ENCODE measurements at regions not wholly inside any gene's neighbourhood (a gene's known extent, or its start where the extent isn't known, plus 50 kb on each side); places are given as distances from the start of the nearest gene placed in this dataset.

DNA sequence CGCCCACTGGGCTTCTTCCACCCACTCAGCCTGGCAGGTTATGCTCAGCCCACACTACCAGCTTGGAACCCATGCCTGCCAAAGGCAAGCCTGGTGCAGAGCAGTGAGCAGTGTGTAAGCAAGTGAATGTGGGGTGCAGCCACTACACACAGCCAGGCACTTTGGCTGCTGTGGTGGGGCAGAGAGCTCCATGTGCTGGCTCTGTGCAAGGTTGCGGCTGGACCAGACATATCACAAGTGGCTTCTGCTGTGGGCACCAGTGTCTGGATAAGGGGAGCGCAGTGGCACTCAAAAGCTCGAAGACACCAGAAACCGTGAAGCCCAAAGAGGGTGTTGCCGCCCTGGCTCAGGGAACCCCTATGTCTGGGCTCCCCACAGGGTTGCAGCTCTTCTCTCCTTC is 563.7 kb downstream of the SI start (continued):
- TF ChIP-seq RAD21 (conservative IDR thresholded peaks at IDR 0.05 in 1 of 2, IDR thresholded peaks at IDR 0.05 in 1 of 2), result no peak

DNA sequence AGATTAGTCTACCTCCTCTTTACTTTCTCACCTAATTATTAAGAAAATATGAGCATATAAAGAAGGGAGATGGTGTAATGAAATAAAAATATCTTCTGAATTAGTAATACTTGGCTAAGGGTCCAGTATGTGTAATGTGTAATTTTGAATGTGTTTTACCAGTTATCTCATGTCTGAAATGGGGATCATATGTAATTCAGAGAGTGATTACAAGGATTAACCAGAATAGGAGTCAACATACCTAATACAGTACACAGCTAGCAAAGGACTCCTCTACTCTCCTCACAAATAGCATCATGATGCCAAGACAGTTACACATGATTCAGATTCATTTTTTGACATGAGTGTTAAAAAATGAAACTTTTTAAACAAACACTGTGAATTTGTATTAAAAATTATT is 570.4 kb downstream of the SI start:
- DNase-seq (ENCODE audit: low read depth in 1 of 2, low spot score in 1 of 2) (no peak), FAIRE-seq (no peak), ATAC-seq (no peak)
- Histone ChIP-seq H3K4me1 (no peaks in the 10 kb centered on the region), H3K4me3 (no peak overlapping the region), H3K4me2 (no peak overlapping the region), H3K9me3 (no peaks in the 10 kb centered on the region), H3K27ac (no peak overlapping the region)
- TF ChIP-seq TP53 (CRISPR knock-in tag; IDR thresholded peaks at IDR 0.05) (no peak), POLR2A (IDR thresholded peaks at IDR 0.05; ENCODE audit: low read length) (no peak), MYC (IDR thresholded peaks at IDR 0.05; ENCODE audit: borderline replicate concordance, low read length) (no peak), RARB (CRISPR knock-in tag; IDR thresholded peaks at IDR 0.05) (no peak), CHD4 (IDR thresholded peaks at IDR 0.05; ENCODE audit: borderline replicate concordance) (no peak), MAZ (IDR thresholded peaks at IDR 0.05; ENCODE audit: borderline replicate concordance, low read depth, low read length) (no peak), JUNB (IDR thresholded peaks at IDR 0.05) (no peak), RFX5 (IDR thresholded peaks at IDR 0.05) (no peak), CEBPB (IDR thresholded peaks at IDR 0.05) (no peak), CBX2 (IDR thresholded peaks at IDR 0.05; ENCODE audit: borderline replicate concordance, low read depth) (no peak), JUN (IDR thresholded peaks at IDR 0.05) (no peak), FOXS1 (CRISPR knock-in tag; IDR thresholded peaks at IDR 0.05) (no peak)
- TF ChIP-seq, protein P1, sequence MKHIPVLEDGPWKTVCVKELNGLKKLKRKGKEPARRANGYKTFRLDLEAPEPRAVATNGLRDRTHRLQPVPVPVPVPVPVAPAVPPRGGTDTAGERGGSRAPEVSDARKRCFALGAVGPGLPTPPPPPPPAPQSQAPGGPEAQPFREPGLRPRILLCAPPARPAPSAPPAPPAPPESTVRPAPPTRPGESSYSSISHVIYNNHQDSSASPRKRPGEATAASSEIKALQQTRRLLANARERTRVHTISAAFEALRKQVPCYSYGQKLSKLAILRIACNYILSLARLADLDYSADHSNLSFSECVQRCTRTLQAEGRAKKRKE (CRISPR knock-in tag; IDR thresholded peaks at IDR 0.05; ENCODE audit: low read depth), result no peak
- TF ChIP-seq, protein P2, sequence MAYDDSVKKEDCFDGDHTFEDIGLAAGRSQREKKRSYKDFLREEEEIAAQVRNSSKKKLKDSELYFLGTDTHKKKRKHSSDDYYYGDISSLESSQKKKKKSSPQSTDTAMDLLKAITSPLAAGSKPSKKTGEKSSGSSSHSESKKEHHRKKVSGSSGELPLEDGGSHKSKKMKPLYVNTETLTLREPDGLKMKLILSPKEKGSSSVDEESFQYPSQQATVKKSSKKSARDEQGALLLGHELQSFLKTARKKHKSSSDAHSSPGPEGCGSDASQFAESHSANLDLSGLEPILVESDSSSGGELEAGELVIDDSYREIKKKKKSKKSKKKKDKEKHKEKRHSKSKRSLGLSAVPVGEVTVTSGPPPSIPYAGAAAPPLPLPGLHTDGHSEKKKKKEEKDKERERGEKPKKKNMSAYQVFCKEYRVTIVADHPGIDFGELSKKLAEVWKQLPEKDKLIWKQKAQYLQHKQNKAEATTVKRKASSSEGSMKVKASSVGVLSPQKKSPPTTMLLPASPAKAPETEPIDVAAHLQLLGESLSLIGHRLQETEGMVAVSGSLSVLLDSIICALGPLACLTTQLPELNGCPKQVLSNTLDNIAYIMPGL (CRISPR knock-in tag; IDR thresholded peaks at IDR 0.05; ENCODE audit: borderline replicate concordance), result no peak
- TF ChIP-seq, protein P3, sequence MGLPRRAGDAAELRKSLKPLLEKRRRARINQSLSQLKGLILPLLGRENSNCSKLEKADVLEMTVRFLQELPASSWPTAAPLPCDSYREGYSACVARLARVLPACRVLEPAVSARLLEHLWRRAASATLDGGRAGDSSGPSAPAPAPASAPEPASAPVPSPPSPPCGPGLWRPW (IDR thresholded peaks at IDR 0.05), result no peak
- TF ChIP-seq, protein P4, sequence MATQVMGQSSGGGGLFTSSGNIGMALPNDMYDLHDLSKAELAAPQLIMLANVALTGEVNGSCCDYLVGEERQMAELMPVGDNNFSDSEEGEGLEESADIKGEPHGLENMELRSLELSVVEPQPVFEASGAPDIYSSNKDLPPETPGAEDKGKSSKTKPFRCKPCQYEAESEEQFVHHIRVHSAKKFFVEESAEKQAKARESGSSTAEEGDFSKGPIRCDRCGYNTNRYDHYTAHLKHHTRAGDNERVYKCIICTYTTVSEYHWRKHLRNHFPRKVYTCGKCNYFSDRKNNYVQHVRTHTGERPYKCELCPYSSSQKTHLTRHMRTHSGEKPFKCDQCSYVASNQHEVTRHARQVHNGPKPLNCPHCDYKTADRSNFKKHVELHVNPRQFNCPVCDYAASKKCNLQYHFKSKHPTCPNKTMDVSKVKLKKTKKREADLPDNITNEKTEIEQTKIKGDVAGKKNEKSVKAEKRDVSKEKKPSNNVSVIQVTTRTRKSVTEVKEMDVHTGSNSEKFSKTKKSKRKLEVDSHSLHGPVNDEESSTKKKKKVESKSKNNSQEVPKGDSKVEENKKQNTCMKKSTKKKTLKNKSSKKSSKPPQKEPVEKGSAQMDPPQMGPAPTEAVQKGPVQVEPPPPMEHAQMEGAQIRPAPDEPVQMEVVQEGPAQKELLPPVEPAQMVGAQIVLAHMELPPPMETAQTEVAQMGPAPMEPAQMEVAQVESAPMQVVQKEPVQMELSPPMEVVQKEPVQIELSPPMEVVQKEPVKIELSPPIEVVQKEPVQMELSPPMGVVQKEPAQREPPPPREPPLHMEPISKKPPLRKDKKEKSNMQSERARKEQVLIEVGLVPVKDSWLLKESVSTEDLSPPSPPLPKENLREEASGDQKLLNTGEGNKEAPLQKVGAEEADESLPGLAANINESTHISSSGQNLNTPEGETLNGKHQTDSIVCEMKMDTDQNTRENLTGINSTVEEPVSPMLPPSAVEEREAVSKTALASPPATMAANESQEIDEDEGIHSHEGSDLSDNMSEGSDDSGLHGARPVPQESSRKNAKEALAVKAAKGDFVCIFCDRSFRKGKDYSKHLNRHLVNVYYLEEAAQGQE (IDR thresholded peaks at IDR 0.05), result no peak
- POLR2A ChIA-PET, result no interaction called here
- CTCF ChIA-PET, result no interaction called here

DNA sequence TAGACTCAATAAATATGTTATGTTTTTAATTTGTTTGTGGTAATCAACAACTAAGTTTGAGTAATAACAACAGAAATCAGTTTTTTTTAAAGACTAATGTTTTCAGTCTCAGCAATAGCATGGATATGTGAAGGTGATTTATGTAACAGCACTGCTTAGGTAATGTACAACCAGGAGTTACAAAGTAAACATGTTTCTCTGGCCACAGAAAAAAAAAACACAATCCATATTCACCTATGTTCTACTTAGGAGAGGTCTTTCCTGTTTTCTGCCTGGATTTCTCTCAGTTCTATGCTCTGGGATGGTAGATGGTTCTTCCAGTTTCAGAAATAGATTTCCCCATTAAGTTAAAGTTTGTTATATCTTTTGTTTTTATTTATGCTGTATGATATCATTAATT is 579.4 kb downstream of the SI start:
- ATAC-seq (no peak), FAIRE-seq (no peak), DNase-seq (ENCODE audit: low read depth in 1 of 2, low spot score in 1 of 2) (no peak)
- ChIA-PET CTCF (no interaction called here), POLR2A (no interaction called here)
- Histone ChIP-seq H3K4me2 (no peak overlapping the region), H3K4me1 (no peaks in the 10 kb centered on the region), H3K9me3 (no peaks in the 10 kb centered on the region), H3K4me3 (no peak overlapping the region), H3K27ac (no peak overlapping the region)
- TF ChIP-seq NFE2L2 (conservative IDR thresholded peaks at IDR 0.05; ENCODE audit: low read length) (no peak), ZFP36 (IDR thresholded peaks at IDR 0.05; ENCODE audit: borderline replicate concordance, partially characterized antibody) (no peak), CHD4 (IDR thresholded peaks at IDR 0.05; ENCODE audit: borderline replicate concordance) (no peak), POLR2A (IDR thresholded peaks at IDR 0.05; ENCODE audit: low read length) (no peak), EHF (CRISPR knock-in tag; IDR thresholded peaks at IDR 0.05) (no peak), MYC (IDR thresholded peaks at IDR 0.05; ENCODE audit: borderline replicate concordance, low read length) (no peak), MAZ (IDR thresholded peaks at IDR 0.05; ENCODE audit: borderline replicate concordance, low read depth, low read length) (no peak), EHMT2 (IDR thresholded peaks at IDR 0.05; ENCODE audit: low read depth) (no peak), PBX3 (IDR thresholded peaks at IDR 0.05) (no peak), ZC3H11A (IDR thresholded peaks at IDR 0.05) (no peak)
- TF ChIP-seq, protein P5, sequence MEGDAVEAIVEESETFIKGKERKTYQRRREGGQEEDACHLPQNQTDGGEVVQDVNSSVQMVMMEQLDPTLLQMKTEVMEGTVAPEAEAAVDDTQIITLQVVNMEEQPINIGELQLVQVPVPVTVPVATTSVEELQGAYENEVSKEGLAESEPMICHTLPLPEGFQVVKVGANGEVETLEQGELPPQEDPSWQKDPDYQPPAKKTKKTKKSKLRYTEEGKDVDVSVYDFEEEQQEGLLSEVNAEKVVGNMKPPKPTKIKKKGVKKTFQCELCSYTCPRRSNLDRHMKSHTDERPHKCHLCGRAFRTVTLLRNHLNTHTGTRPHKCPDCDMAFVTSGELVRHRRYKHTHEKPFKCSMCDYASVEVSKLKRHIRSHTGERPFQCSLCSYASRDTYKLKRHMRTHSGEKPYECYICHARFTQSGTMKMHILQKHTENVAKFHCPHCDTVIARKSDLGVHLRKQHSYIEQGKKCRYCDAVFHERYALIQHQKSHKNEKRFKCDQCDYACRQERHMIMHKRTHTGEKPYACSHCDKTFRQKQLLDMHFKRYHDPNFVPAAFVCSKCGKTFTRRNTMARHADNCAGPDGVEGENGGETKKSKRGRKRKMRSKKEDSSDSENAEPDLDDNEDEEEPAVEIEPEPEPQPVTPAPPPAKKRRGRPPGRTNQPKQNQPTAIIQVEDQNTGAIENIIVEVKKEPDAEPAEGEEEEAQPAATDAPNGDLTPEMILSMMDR (IDR thresholded peaks at IDR 0.05), result no peak
- TF ChIP-seq, protein P6, sequence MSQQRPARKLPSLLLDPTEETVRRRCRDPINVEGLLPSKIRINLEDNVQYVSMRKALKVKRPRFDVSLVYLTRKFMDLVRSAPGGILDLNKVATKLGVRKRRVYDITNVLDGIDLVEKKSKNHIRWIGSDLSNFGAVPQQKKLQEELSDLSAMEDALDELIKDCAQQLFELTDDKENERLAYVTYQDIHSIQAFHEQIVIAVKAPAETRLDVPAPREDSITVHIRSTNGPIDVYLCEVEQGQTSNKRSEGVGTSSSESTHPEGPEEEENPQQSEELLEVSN (IDR thresholded peaks at IDR 0.05; ENCODE audit: borderline replicate concordance, low read depth), result no peak
- TF ChIP-seq, protein P7, sequence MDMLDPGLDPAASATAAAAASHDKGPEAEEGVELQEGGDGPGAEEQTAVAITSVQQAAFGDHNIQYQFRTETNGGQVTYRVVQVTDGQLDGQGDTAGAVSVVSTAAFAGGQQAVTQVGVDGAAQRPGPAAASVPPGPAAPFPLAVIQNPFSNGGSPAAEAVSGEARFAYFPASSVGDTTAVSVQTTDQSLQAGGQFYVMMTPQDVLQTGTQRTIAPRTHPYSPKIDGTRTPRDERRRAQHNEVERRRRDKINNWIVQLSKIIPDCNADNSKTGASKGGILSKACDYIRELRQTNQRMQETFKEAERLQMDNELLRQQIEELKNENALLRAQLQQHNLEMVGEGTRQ (IDR thresholded peaks at IDR 0.05), result no peak

Measured in A549 (cell line).